KMS-11 (cell line): ENCODE measurements at regions not wholly inside any gene's neighbourhood (a gene's known extent, or its start where the extent isn't known, plus 50 kb on each side); places are given as distances from the start of the nearest gene placed in this dataset.

Experiments used
- H2AFZ ChIP-seq: fragments of 200-600 bp; sonication (generic); 2 replicates; pipeline ENCODE4 v1.6.1; 2016; ENCODE audit warnings: antibody characterized with exemption, mixed run types, low read depth
- H3K27ac ChIP-seq: fragments of 200-600 bp; sonication (generic); 2 replicates; pipeline ENCODE4 v1.6.1; 2016; ENCODE audit warnings: mild to moderate bottlenecking, mixed run types
- H3K27me3 ChIP-seq: fragments of 200-600 bp; sonication (generic); 2 replicates; pipeline ENCODE4 v1.6.1; 2017; ENCODE audit warnings: mild to moderate bottlenecking, low read depth, mixed run types, moderate library complexity; ENCODE audit not compliant: insufficient read depth
- H3K36me3 ChIP-seq: fragments of 200-600 bp; sonication (generic); 2 replicates; pipeline ENCODE4 v1.6.1; 2017; ENCODE audit warnings: mild to moderate bottlenecking, mixed run types; ENCODE audit not compliant: insufficient read depth
- H3K4me1 ChIP-seq: fragments of 200-600 bp; sonication (generic); 2 replicates; pipeline ENCODE4 v1.6.1; 2016; ENCODE audit warnings: mild to moderate bottlenecking, low read depth, mixed run types; ENCODE audit not compliant: poor library complexity, severe bottlenecking
- H3K4me2 ChIP-seq: fragments of 200-600 bp; sonication (generic); 2 replicates; pipeline ENCODE4 v1.7.0; 2016; ENCODE audit warnings: mild to moderate bottlenecking, mixed run types
- H3K4me3 ChIP-seq: fragments of 200-600 bp; sonication (generic); IDR thresholded peaks from 2 replicates; pipeline ENCODE4 v1.6.1; 2017; ENCODE audit warnings: low read depth, low read length, mixed read lengths; ENCODE audit not compliant: insufficient read depth
- H3K79me2 ChIP-seq: fragments of 200-600 bp; sonication (generic); 2 replicates; pipeline ENCODE4 v1.6.1; 2016; ENCODE audit warnings: low read depth, mixed run types; ENCODE audit not compliant: insufficient read depth
- H3K9ac ChIP-seq: fragments of 200-600 bp; sonication (generic); 2 replicates; pipeline ENCODE4 v1.6.1; 2016; ENCODE audit warnings: mild to moderate bottlenecking, mixed run types
- H4K20me1 ChIP-seq: fragments of 200-600 bp; sonication (generic); 2 replicates; pipeline ENCODE4 v1.6.1; 2016; ENCODE audit warnings: mild to moderate bottlenecking, mixed run types; ENCODE audit not compliant: insufficient read depth
- TF ChIP-seq, protein P1 (sequence below): fragments of 200-600 bp; sonication (generic); conservative IDR thresholded peaks from 2 replicates; pipeline ENCODE4 v1.6.1; 2017; ENCODE audit warnings: low read depth, mild to moderate bottlenecking, antibody characterized with exemption, low read length, moderate library complexity, mixed read lengths

GRCh38 chr9:95822583-95823431 lies 52.7 kb upstream of the ERCC6L2 start:
- Histone ChIP-seq H2AFZ (peak overlapping the region; percentile 66), H4K20me1 (no peaks in the 10 kb centered on the region), H3K27me3 (no peaks in the 10 kb centered on the region), H3K9ac (peak overlapping the region; percentile 59; the same call in 1 of the 2 replicates), H3K4me3 (no peak overlapping the region), H3K27ac (peak overlapping the region; percentile 89), H3K79me2 (no peaks in the 10 kb centered on the region), H3K36me3 (no peaks in the 10 kb centered on the region), H3K4me1 (peaks cover 47% of the 10 kb centered on the region), H3K4me2 (peak overlapping the region; percentile 79)
- TF ChIP-seq, protein P1, sequence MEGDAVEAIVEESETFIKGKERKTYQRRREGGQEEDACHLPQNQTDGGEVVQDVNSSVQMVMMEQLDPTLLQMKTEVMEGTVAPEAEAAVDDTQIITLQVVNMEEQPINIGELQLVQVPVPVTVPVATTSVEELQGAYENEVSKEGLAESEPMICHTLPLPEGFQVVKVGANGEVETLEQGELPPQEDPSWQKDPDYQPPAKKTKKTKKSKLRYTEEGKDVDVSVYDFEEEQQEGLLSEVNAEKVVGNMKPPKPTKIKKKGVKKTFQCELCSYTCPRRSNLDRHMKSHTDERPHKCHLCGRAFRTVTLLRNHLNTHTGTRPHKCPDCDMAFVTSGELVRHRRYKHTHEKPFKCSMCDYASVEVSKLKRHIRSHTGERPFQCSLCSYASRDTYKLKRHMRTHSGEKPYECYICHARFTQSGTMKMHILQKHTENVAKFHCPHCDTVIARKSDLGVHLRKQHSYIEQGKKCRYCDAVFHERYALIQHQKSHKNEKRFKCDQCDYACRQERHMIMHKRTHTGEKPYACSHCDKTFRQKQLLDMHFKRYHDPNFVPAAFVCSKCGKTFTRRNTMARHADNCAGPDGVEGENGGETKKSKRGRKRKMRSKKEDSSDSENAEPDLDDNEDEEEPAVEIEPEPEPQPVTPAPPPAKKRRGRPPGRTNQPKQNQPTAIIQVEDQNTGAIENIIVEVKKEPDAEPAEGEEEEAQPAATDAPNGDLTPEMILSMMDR: no peak

DNA sequence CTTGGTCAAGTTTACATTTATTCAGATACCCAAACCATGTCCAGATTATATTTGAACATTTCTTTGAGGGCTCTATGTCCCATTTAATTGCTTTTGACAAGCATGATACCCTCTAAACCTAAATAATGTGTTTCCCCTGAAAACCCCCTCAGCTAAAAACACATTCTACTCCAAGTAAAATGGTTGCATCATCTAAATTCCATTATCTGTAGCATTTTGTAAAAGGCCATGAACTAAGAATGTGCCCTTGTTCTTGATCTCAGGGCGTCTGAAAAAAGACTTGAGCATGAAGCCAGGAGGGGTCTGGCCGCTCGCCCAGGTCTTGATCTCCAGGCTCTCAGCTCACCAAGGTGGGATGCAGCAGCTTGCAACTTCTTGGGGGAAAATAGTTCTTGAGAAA lies 53.5 kb upstream of the ERCC6L2 start:
- H2AFZ ChIP-seq: peak overlapping the region; percentile 66; the same call in 1 of the 2 replicates
- TF ChIP-seq, protein P1: no peak
- no peaks in the 10 kb centered on the region for H3K27me3 ChIP-seq
- H3K4me3 ChIP-seq: no peak overlapping the region
- H4K20me1 ChIP-seq: no peaks in the 10 kb centered on the region
- H3K9ac ChIP-seq: no peak overlapping the region
- peaks cover 47% of the 10 kb centered on the region for H3K4me1 ChIP-seq
- H3K79me2 ChIP-seq: no peaks in the 10 kb centered on the region
- H3K27ac ChIP-seq: peak overlapping the region; percentile 89; the same call in 1 of the 2 replicates
- H3K4me2 ChIP-seq: peak overlapping the region; percentile 79
- H3K36me3 ChIP-seq: no peaks in the 10 kb centered on the region

GRCh38 chr9:95820074-95820473 lies 55.4 kb upstream of the ERCC6L2 start:
- H3K9ac ChIP-seq: no peak overlapping the region
- H4K20me1 ChIP-seq: no peaks in the 10 kb centered on the region
- no peaks in the 10 kb centered on the region for H3K36me3 ChIP-seq
- TF ChIP-seq, protein P1: no peak
- no peak overlapping the region for H2AFZ ChIP-seq
- H3K27me3 ChIP-seq: no peaks in the 10 kb centered on the region
- no peak overlapping the region for H3K27ac ChIP-seq
- no peak overlapping the region for H3K4me3 ChIP-seq
- H3K4me1 ChIP-seq: peaks cover 35% of the 10 kb centered on the region
- no peak overlapping the region for H3K4me2 ChIP-seq
- no peaks in the 10 kb centered on the region for H3K79me2 ChIP-seq

- no peak overlapping the region for H3K4me2 ChIP-seq
- H3K79me2 ChIP-seq: no peaks in the 10 kb centered on the region
- H3K36me3 ChIP-seq: no peaks in the 10 kb centered on the region
- no peak overlapping the region for H3K27ac ChIP-seq
- no peak overlapping the region for H3K4me3 ChIP-seq
- no peaks in the 10 kb centered on the region for H3K27me3 ChIP-seq
- H3K9ac ChIP-seq: no peak overlapping the region
- peaks cover 34% of the 10 kb centered on the region for H3K4me1 ChIP-seq
- no peaks in the 10 kb centered on the region for H4K20me1 ChIP-seq
- H2AFZ ChIP-seq: no peak overlapping the region
- TF ChIP-seq, protein P1: no peak
Measured at GRCh38 chr9:95819636-95820035, 55.9 kb upstream of the ERCC6L2 start.
